BLaER1 (cell line): ENCODE measurements at regions not wholly inside any gene's neighbourhood (a gene's known extent, or its start where the extent isn't known, plus 50 kb on each side); places are given as distances from the start of the nearest gene placed in this dataset.

Experiments
- H3K27ac ChIP-seq: shearing (Covaris generic); formaldehyde crosslinking; 2 replicates; pipeline ENCODE4 v1.8.1; 2022
- H3K27me3 ChIP-seq: shearing (Covaris generic); formaldehyde crosslinking; 2 replicates; pipeline ENCODE4 v1.8.1; 2022
- H3K36me3 ChIP-seq: shearing (Covaris generic); formaldehyde crosslinking; 2 replicates; pipeline ENCODE4 v1.8.1; 2022
- H3K4me1 ChIP-seq: shearing (Covaris generic); formaldehyde crosslinking; 2 replicates; pipeline ENCODE4 v1.8.1; 2022
- H3K4me2 ChIP-seq: shearing (Covaris generic); formaldehyde crosslinking; 2 replicates; pipeline ENCODE4 v1.8.1; 2022
- H3K4me3 ChIP-seq: shearing (Covaris generic); formaldehyde crosslinking; 2 replicates; pipeline ENCODE4 v1.8.1; 2022
- H3K9ac ChIP-seq: shearing (Covaris generic); formaldehyde crosslinking; 2 replicates; pipeline ENCODE4 v1.8.1; 2022
- H3K9me3 ChIP-seq: shearing (Covaris generic); formaldehyde crosslinking; 2 replicates; pipeline ENCODE4 v1.8.1; 2022
- H4K20me1 ChIP-seq: shearing (Covaris generic); formaldehyde crosslinking; 2 replicates; pipeline ENCODE4 v1.8.1; 2022
- Cebpa-rat ChIP-seq: shearing (Covaris generic); IDR thresholded peaks from 2 replicates; pipeline ENCODE4 v1.8.1; 2022

GRCh38 chr12:46535907-46536306 lies 163.3 kb upstream of the SLC38A2 start:
- no peak overlapping the region for H3K4me2 ChIP-seq
- no peak overlapping the region for H3K9ac ChIP-seq
- peaks cover 13% of the 10 kb centered on the region for H3K9me3 ChIP-seq
- TF ChIP-seq Cebpa-rat = no peak
- 0 out of 2 replicates have a peak, but pooled peaks cover 6% of the 10 kb centered on the region for H3K36me3 ChIP-seq
- H3K4me3 ChIP-seq = no peak overlapping the region
- no peaks in the 10 kb centered on the region for H4K20me1 ChIP-seq
- H3K27ac ChIP-seq = no peak overlapping the region
- no peaks in the 10 kb centered on the region for H3K27me3 ChIP-seq
- no peaks in the 10 kb centered on the region for H3K4me1 ChIP-seq

- H3K27ac ChIP-seq = no peak overlapping the region
- H4K20me1 ChIP-seq = no peaks in the 10 kb centered on the region
- H3K4me1 ChIP-seq = no peaks in the 10 kb centered on the region
Measured at GRCh38 chr12:46535376-46535775, 162.8 kb upstream of the SLC38A2 start.

GRCh38 chr12:46534327-46534840 lies 161.8 kb upstream of the SLC38A2 start:
- peaks cover 22% of the 10 kb centered on the region for H3K9me3 ChIP-seq
- H3K27me3 ChIP-seq = no peaks in the 10 kb centered on the region
- no peak for TF ChIP-seq Cebpa-rat
- no peak overlapping the region for H3K4me2 ChIP-seq
- no peaks in the 10 kb centered on the region for H4K20me1 ChIP-seq
- no peak overlapping the region for H3K27ac ChIP-seq
- no peak overlapping the region for H3K4me3 ChIP-seq
- H3K9ac ChIP-seq = no peak overlapping the region
- no peaks in the 10 kb centered on the region for H3K4me1 ChIP-seq
- H3K36me3 ChIP-seq = 0 out of 2 replicates have a peak, but pooled peaks cover 6% of the 10 kb centered on the region

More at GRCh38 chr12:46535376-46535775, 162.8 kb upstream of the SLC38A2 start:
- TF ChIP-seq Cebpa-rat = no peak
- Histone ChIP-seq H3K4me3 (no peak overlapping the region), H3K36me3 (0 out of 2 replicates have a peak, but pooled peaks cover 6% of the 10 kb centered on the region), H3K4me2 (no peak overlapping the region), H3K9me3 (peaks cover 18% of the 10 kb centered on the region), H3K27me3 (no peaks in the 10 kb centered on the region), H3K9ac (no peak overlapping the region)

GRCh38 chr12:46533723-46534122 lies 161.2 kb upstream of the SLC38A2 start:
- Histone ChIP-seq H4K20me1 (no peaks in the 10 kb centered on the region), H3K36me3 (0 out of 2 replicates have a peak, but pooled peaks cover 6% of the 10 kb centered on the region), H3K4me1 (no peaks in the 10 kb centered on the region), H3K9ac (no peak overlapping the region), H3K9me3 (peaks cover 27% of the 10 kb centered on the region), H3K4me2 (no peak overlapping the region), H3K27me3 (no peaks in the 10 kb centered on the region), H3K4me3 (no peak overlapping the region), H3K27ac (no peak overlapping the region)
- TF ChIP-seq Cebpa-rat = no peak

GRCh38 chr12:46531804-46532203 lies 159.2 kb upstream of the SLC38A2 start:
- no peaks in the 10 kb centered on the region for H3K4me1 ChIP-seq
- no peak overlapping the region for H3K9ac ChIP-seq
- no peak overlapping the region for H3K27ac ChIP-seq
- TF ChIP-seq Cebpa-rat = no peak
- H4K20me1 ChIP-seq = no peaks in the 10 kb centered on the region
- no peak overlapping the region for H3K4me3 ChIP-seq
- no peaks in the 10 kb centered on the region for H3K27me3 ChIP-seq
- H3K4me2 ChIP-seq = no peak overlapping the region
- H3K36me3 ChIP-seq = 0 out of 2 replicates have a peak, but pooled peaks cover 6% of the 10 kb centered on the region
- peaks cover 28% of the 10 kb centered on the region for H3K9me3 ChIP-seq

GRCh38 chr12:46531059-46531785 lies 158.6 kb upstream of the SLC38A2 start:
- H3K36me3 ChIP-seq = 0 out of 2 replicates have a peak, but pooled peaks cover 6% of the 10 kb centered on the region
- no peak for TF ChIP-seq Cebpa-rat
- H3K4me3 ChIP-seq = no peak overlapping the region
- no peak overlapping the region for H3K27ac ChIP-seq
- peaks cover 28% of the 10 kb centered on the region for H3K9me3 ChIP-seq
- H3K4me2 ChIP-seq = no peak overlapping the region
- H3K27me3 ChIP-seq = no peaks in the 10 kb centered on the region
- no peaks in the 10 kb centered on the region for H3K4me1 ChIP-seq
- no peak overlapping the region for H3K9ac ChIP-seq
- H4K20me1 ChIP-seq = no peaks in the 10 kb centered on the region

- Histone ChIP-seq H3K36me3 (0 out of 2 replicates have a peak, but pooled peaks cover 6% of the 10 kb centered on the region), H3K9me3 (peaks cover 28% of the 10 kb centered on the region), H3K4me3 (no peak overlapping the region), H3K27me3 (no peaks in the 10 kb centered on the region), H3K9ac (no peak overlapping the region), H3K27ac (no peak overlapping the region), H3K4me2 (no peak overlapping the region), H3K4me1 (no peaks in the 10 kb centered on the region), H4K20me1 (no peaks in the 10 kb centered on the region)
- no peak for TF ChIP-seq Cebpa-rat
Measured at GRCh38 chr12:46530373-46531056, 157.9 kb upstream of the SLC38A2 start.

GRCh38 chr12:46526233-46526632 lies 153.7 kb upstream of the SLC38A2 start:
- H3K27me3 ChIP-seq = no peaks in the 10 kb centered on the region
- no peak overlapping the region for H3K4me3 ChIP-seq
- H3K9me3 ChIP-seq = peaks cover 18% of the 10 kb centered on the region
- TF ChIP-seq Cebpa-rat = no peak
- no peak overlapping the region for H3K9ac ChIP-seq
- H3K36me3 ChIP-seq = no peaks in the 10 kb centered on the region
- H3K4me2 ChIP-seq = no peak overlapping the region
- peaks cover 11% of the 10 kb centered on the region; the same call in 1 of the 2 replicates for H3K4me1 ChIP-seq
- no peaks in the 10 kb centered on the region for H4K20me1 ChIP-seq
- no peak overlapping the region for H3K27ac ChIP-seq

GRCh38 chr12:46524778-46525177 lies 152.2 kb upstream of the SLC38A2 start:
- Histone ChIP-seq H3K27me3 (no peaks in the 10 kb centered on the region), H3K9me3 (0 out of 2 replicates have a peak, but pooled peaks cover 6% of the 10 kb centered on the region), H3K9ac (no peak overlapping the region), H3K36me3 (no peaks in the 10 kb centered on the region), H3K4me2 (no peak overlapping the region), H3K27ac (no peak overlapping the region), H3K4me1 (peaks cover 18% of the 10 kb centered on the region), H3K4me3 (no peak overlapping the region), H4K20me1 (no peaks in the 10 kb centered on the region)
- TF ChIP-seq Cebpa-rat = no peak
